IMR-90 (cell line): ENCODE measurements at regions not wholly inside any gene's neighbourhood (a gene's known extent, or its start where the extent isn't known, plus 50 kb on each side); places are given as distances from the start of the nearest gene placed in this dataset.

Experiments used
- ATAC-seq: fragments of 200-7000 bp; cut with Tn5 transposase; 2 replicates; pipeline ENCODE4 v1.9.1; 2020; ENCODE audit warnings: low read depth, mild to moderate bottlenecking, moderate library complexity
- BruUV-seq: library from RNA; stranded (reverse); fragments of 400-500 nt; replicated peaks from 2 replicates; lab custom pipeline; 2021; lab: Mats Ljungman, UMichigan
- CTCF ChIA-PET: fragments of 300-600 bp; formaldehyde crosslinking; extraction: SDS; loops from one replicate; lab custom pipeline; 2021; ENCODE audit warnings: antibody characterized with exemption; lab: Yijun Ruan, JAX
- POLR2A ChIA-PET: fragments of 300-600 bp; sonication (Branson Sonifier 250); formaldehyde crosslinking; loops from one replicate; lab custom pipeline; 2022; ENCODE audit warnings: antibody characterized with exemption; ENCODE audit not compliant: unreplicated experiment; lab: Charles Lee
- DNase-seq: peaks from one replicate; pipeline ENCODE4 v3.0.0; 2013
- H2AFZ ChIP-seq: replicated peaks from 2 replicates; pipeline ENCODE3; 2013; ENCODE audit warnings: low read length, mild to moderate bottlenecking; ENCODE audit not compliant: poor library complexity
- H2AK5ac ChIP-seq: 2 replicates; pipeline ENCODE4 v1.6.1; 2013; ENCODE audit warnings: low read depth, low read length, inconsistent platforms
- H2AK9ac ChIP-seq: replicated peaks from 2 replicates; pipeline ENCODE3; 2013; ENCODE audit warnings: mild to moderate bottlenecking, low read depth, low read length, moderate library complexity; ENCODE audit not compliant: poor library complexity
- H2BK120ac ChIP-seq: 2 replicates; pipeline ENCODE4 v1.6.1; 2013; ENCODE audit warnings: low read depth, low read length, inconsistent platforms
- H2BK15ac ChIP-seq: 3 replicates; pipeline ENCODE4 v1.6.1; 2013; ENCODE audit warnings: low read depth, low read length, inconsistent platforms
- H2BK20ac ChIP-seq: 2 replicates; pipeline ENCODE4 v1.6.1; 2013; ENCODE audit warnings: low read depth, mild to moderate bottlenecking, inconsistent platforms, low read length, moderate library complexity
- H2BK5ac ChIP-seq: 2 replicates; pipeline ENCODE4 v1.6.1; 2013; ENCODE audit warnings: mild to moderate bottlenecking, low read depth, low read length, inconsistent platforms; ENCODE audit not compliant: poor library complexity, severe bottlenecking
- H3K14ac ChIP-seq: replicated peaks from 2 replicates; pipeline ENCODE4 v1.6.1; 2013; ENCODE audit warnings: low read depth, low read length, inconsistent platforms
- H3K18ac ChIP-seq: 2 replicates; pipeline ENCODE4 v1.6.1; 2013; ENCODE audit warnings: low read depth, low read length, control low read depth
- H3K23ac ChIP-seq: 2 replicates; pipeline ENCODE4 v1.6.1; 2013; ENCODE audit warnings: low read depth, low read length, inconsistent platforms
- H3K27ac ChIP-seq: 2 replicates; pipeline ENCODE4 v1.5.1; 2013; ENCODE audit warnings: mild to moderate bottlenecking, control low read depth, low read length; ENCODE audit not compliant: insufficient read depth
- H3K27me3 ChIP-seq: 2 replicates; pipeline ENCODE4 v1.6.1; 2013; ENCODE audit warnings: low read length; ENCODE audit not compliant: control insufficient read depth, insufficient read depth
- H3K36me3 ChIP-seq: 2 replicates; pipeline ENCODE4 v1.6.1; 2013; ENCODE audit warnings: low read length, mixed read lengths; ENCODE audit not compliant: control insufficient read depth, insufficient read depth
- H3K4ac ChIP-seq: 2 replicates; pipeline ENCODE4 v1.6.1; 2013; ENCODE audit warnings: low read depth, low read length, inconsistent platforms
- H3K4me1 ChIP-seq: 2 replicates; pipeline ENCODE4 v1.6.1; 2013; ENCODE audit warnings: low read length, mixed read lengths; ENCODE audit not compliant: control insufficient read depth, insufficient read depth
- H3K4me2 ChIP-seq: 2 replicates; pipeline ENCODE4 v1.6.1; 2013; ENCODE audit warnings: low read depth, mild to moderate bottlenecking, control low read depth, low read length, moderate library complexity
- H3K4me3 ChIP-seq: 2 replicates; pipeline ENCODE4 v1.5.1; 2013; ENCODE audit warnings: low read depth, mild to moderate bottlenecking, control low read depth, low read length, moderate library complexity; ENCODE audit not compliant: insufficient read depth
- H3K56ac ChIP-seq: 2 replicates; pipeline ENCODE4 v1.6.1; 2013; ENCODE audit warnings: low read length, inconsistent platforms; ENCODE audit not compliant: insufficient read depth; ENCODE audit errors: extremely low read depth
- H3K79me1 ChIP-seq, 2 experiments: 2 replicates each; pipeline ENCODE4 v1.6.1; 2013; ENCODE audit warnings: low read length in 2 of 2, inconsistent platforms in 1 of 2, low read depth in 1 of 2
- H3K9ac ChIP-seq: 2 replicates; pipeline ENCODE4 v1.6.1; 2013; ENCODE audit warnings: low read depth, low read length, control low read depth
- H3K9me1 ChIP-seq: 2 replicates; pipeline ENCODE4 v1.6.1; 2013; ENCODE audit warnings: low read length, inconsistent platforms; ENCODE audit not compliant: insufficient read depth
- H3K9me3 ChIP-seq: 2 replicates; pipeline ENCODE4 v1.6.1; 2013; ENCODE audit warnings: low read length; ENCODE audit not compliant: control insufficient read depth, insufficient read depth
- H4K20me1 ChIP-seq: 2 replicates; pipeline ENCODE4 v1.6.1; 2013; ENCODE audit warnings: low read length, inconsistent platforms; ENCODE audit not compliant: insufficient read depth
- H4K5ac ChIP-seq: 2 replicates; pipeline ENCODE4 v1.6.1; 2013; ENCODE audit warnings: mild to moderate bottlenecking, low read depth, low read length, control low read depth
- H4K8ac ChIP-seq, 2 experiments: 2 replicates each; pipeline ENCODE4 v1.6.1; 2013; ENCODE audit warnings: low read depth in 2 of 2, low read length in 2 of 2, control low read depth in 1 of 2, inconsistent platforms in 1 of 2
- H4K91ac ChIP-seq: 2 replicates; pipeline ENCODE4 v1.6.1; 2013; ENCODE audit warnings: low read depth, low read length, inconsistent platforms; ENCODE audit not compliant: insufficient read depth
- BHLHE40 ChIP-seq: fragments of 150-350 bp; IDR thresholded peaks from 2 replicates; pipeline ENCODE4 v1.6.1; 2016; ENCODE audit warnings: mild to moderate bottlenecking, low read depth, low read length
- CEBPB ChIP-seq: IDR thresholded peaks from 2 replicates; pipeline ENCODE4 v1.6.1; 2012; ENCODE audit warnings: low read depth, low read length, improper control_type of control experiment
- CTCF ChIP-seq: conservative IDR thresholded peaks from 2 replicates; pipeline ENCODE4 v1.5.1; 2012; ENCODE audit warnings: mild to moderate bottlenecking, low read depth, low read length, improper control_type of control experiment
- ELK1 ChIP-seq: fragments of 150-350 bp; IDR thresholded peaks from 2 replicates; pipeline ENCODE4 v1.6.1; 2016; ENCODE audit warnings: low read depth, mild to moderate bottlenecking, low read length, moderate library complexity, borderline replicate concordance
- FOS ChIP-seq: fragments of 150-350 bp; IDR thresholded peaks from 2 replicates; pipeline ENCODE4 v1.6.1; 2016; ENCODE audit warnings: low read depth, low read length
- MAZ ChIP-seq: IDR thresholded peaks from 2 replicates; pipeline ENCODE4 v1.6.1; 2012; ENCODE audit warnings: low read depth, mild to moderate bottlenecking, low read length, improper control_type of control experiment, moderate library complexity, borderline replicate concordance
- MXI1 ChIP-seq: IDR thresholded peaks from 2 replicates; pipeline ENCODE4 v1.6.1; 2012; ENCODE audit warnings: low read depth, mild to moderate bottlenecking, low read length, moderate library complexity, borderline replicate concordance
- NFE2L2 ChIP-seq: fragments of 150-350 bp; IDR thresholded peaks from 2 replicates; pipeline ENCODE4 v1.6.1; 2016; ENCODE audit warnings: low read depth, mild to moderate bottlenecking, low read length
- POLR2A ChIP-seq: IDR thresholded peaks from 2 replicates; pipeline ENCODE4 v1.6.1; 2012; ENCODE audit warnings: mild to moderate bottlenecking, low read depth, low read length
- RFX5 ChIP-seq: IDR thresholded peaks from 2 replicates; pipeline ENCODE4 v1.8.0; 2012; ENCODE audit warnings: low read depth, mild to moderate bottlenecking, low read length, moderate library complexity
- SMC3 ChIP-seq: fragments of 150-350 bp; IDR thresholded peaks from 2 replicates; pipeline ENCODE4 v1.6.1; 2016; ENCODE audit warnings: low read depth, mild to moderate bottlenecking, antibody characterized with exemption, low read length, moderate library complexity
- USF2 ChIP-seq: fragments of 150-350 bp; IDR thresholded peaks from 2 replicates; pipeline ENCODE4 v1.6.1; 2017; ENCODE audit warnings: mild to moderate bottlenecking, antibody characterized with exemption, low read length, low read depth
- WGBS, 2 experiments: methylation state at CpG; one replicate each; pipeline versions ENCODE4 v1.1.5 to v1.1.7; 2013; ENCODE audit warnings: missing lambda C conversion rate in 2 of 2; ENCODE audit not compliant: insufficient read length in 1 of 2; ENCODE audit errors: extremely low coverage in 2 of 2; 5-methylcytosine and 5-hydroxymethylcytosine counted together
- dilution Hi-C: fragments of 300-500 bp; cut with HindIII; formaldehyde crosslinking; loops from one replicate; pipeline ENCODE4 v1.14.3; 2018; ENCODE audit warnings: low sequenced_read_pairs; ENCODE audit not compliant: unreplicated experiment
- in situ Hi-C: fragments of 300-500 bp; cut with MboI; formaldehyde crosslinking; loops from 3 replicates; pipeline ENCODE4 v1.14.3; 2019; ENCODE audit warnings: low sequenced_read_pairs, inconsistent platforms, mixed read lengths
- intact Hi-C: fragments of 100-400 bp; cut with micrococcal nuclease; formaldehyde crosslinking; loops from 2 replicates; pipeline ENCODE4 v1.10.0; 2022

- H3K4me3 ChIP-seq = no peak overlapping the region
- in situ Hi-C loops (loop anchor here (5.0 to 25.0 kb wide), 2 partner anchors 230 to 620 kb away; no protein-coding TSS in a partner anchor), intact Hi-C loops (loop anchor here (5.0 kb wide), 1 partner anchor 610 kb away; no protein-coding TSS in a partner anchor), dilution Hi-C loops (no loop called here)
- no peaks in the 10 kb centered on the region for H4K20me1 ChIP-seq
- no peak overlapping the region for H2BK20ac ChIP-seq
- no peaks in the 10 kb centered on the region for H3K36me3 ChIP-seq
- H3K56ac ChIP-seq = no peak overlapping the region
- TF ChIP-seq FOS (no peak), USF2 (no peak), CTCF (no peak), BHLHE40 (no peak), MAZ (no peak), ELK1 (no peak), NFE2L2 (no peak), CEBPB (no peak), POLR2A (no peak), SMC3 (no peak), MXI1 (no peak), RFX5 (no peak)
- BruUV-seq = no TSS peak
- no peaks in the 10 kb centered on the region for H3K9me3 ChIP-seq
- H4K5ac ChIP-seq = no peak overlapping the region
- H2AK9ac ChIP-seq = no peak overlapping the region
- WGBS, 2 experiments = no CpG with 5 or more reads among the region's 3 CpGs
- no peak overlapping the region for H2BK5ac ChIP-seq
- no peaks in the 10 kb centered on the region for H3K4me1 ChIP-seq
- no peak overlapping the region for H3K27ac ChIP-seq
- no peak overlapping the region for H2BK120ac ChIP-seq
- no peak overlapping the region for H3K4me2 ChIP-seq
- no peak overlapping the region for H3K9ac ChIP-seq
- H4K8ac ChIP-seq = no peak overlapping the region
- H3K79me1 ChIP-seq = no peaks in the 10 kb centered on the region
- H2AFZ ChIP-seq = no peak overlapping the region
- H2AK5ac ChIP-seq = no peak overlapping the region
- CTCF ChIA-PET = interaction anchor here (0.9 to 3.1 kb wide), 7 partner anchors 8 to 232 kb away, joined by 3 to 51 read pairs (median 6); no protein-coding TSS in a partner anchor
- no peak for ATAC-seq
- H3K27me3 ChIP-seq = peaks cover 31% of the 10 kb centered on the region
- no peak overlapping the region for H3K18ac ChIP-seq
- DNase-seq = no peak
- POLR2A ChIA-PET = no interaction called here
- no peak overlapping the region for H3K23ac ChIP-seq
- no peak overlapping the region for H3K14ac ChIP-seq
- H2BK15ac ChIP-seq = no peak overlapping the region
- no peaks in the 10 kb centered on the region for H3K9me1 ChIP-seq
- H3K4ac ChIP-seq = no peak overlapping the region
- H4K91ac ChIP-seq = no peak overlapping the region
Measured at GRCh38 chr6:99867026-99867425, 127.0 kb downstream of the MCHR2 start.
